T47D (cell line): ENCODE measurements at regions not wholly inside any gene's neighbourhood (a gene's known extent, or its start where the extent isn't known, plus 50 kb on each side); places are given as distances from the start of the nearest gene placed in this dataset.
"Not testable (repeated sequence)": the region's sequence is repeated elsewhere in the genome, so short reads cannot be mapped to it uniquely, and the experiment has no call there.

Experiments used
- DNase-seq, 2 experiments: peaks; one replicate each; pipeline versions ENCODE4 v3.0.0 to v3.0.0-alpha.2; 2011 to 2012; ENCODE audit warnings: low read depth in 1 of 2, low spot score in 1 of 2
- JUND ChIP-seq: IDR thresholded peaks from 2 replicates; pipeline ENCODE4 v1.6.1; 2012; ENCODE audit warnings: low read depth
- in situ Hi-C: cut with HindIII; loops from 2 replicates; pipeline ENCODE4 v1.10.0; 2016; ENCODE audit warnings: low sequenced_read_pairs, low pct_unique_long_range_greater_than_20kb

DNA sequence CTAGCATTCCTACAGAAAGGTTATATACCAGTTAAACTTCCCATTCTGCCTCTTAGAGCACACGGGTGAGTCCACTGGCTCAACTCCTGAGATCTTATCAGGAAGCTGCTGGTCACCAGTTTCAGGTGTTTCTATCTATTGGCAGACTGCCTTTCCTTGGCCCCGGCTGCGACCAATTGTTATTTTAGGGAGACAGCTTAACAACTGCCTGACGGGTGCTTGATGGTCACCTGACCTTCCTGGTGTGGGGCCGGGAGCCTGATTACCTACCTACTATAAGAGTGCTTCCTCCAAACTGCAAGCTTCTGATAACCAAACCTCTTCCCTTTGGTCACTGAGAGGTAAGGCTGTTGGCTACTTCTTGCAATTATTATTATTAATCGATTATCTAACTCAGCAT lies 122.1 kb upstream of the XIRP2 start:
- peak in 1 of 2 experiments; percentile 1 for DNase-seq
- no peak for TF ChIP-seq JUND
- in situ Hi-C loops: no loop called here

- in situ Hi-C loops: no loop called here
- peak in 1 of 2 experiments; percentile 5 for DNase-seq
- TF ChIP-seq JUND: no peak
Observed at GRCh38 chr2:166765141-166765540, 123.1 kb upstream of the XIRP2 start.

GRCh38 chr2:166764702-166765101 lies 123.6 kb upstream of the XIRP2 start:
- in situ Hi-C loops: no loop called here
- TF ChIP-seq JUND: no peak
- DNase-seq: no peak

DNA sequence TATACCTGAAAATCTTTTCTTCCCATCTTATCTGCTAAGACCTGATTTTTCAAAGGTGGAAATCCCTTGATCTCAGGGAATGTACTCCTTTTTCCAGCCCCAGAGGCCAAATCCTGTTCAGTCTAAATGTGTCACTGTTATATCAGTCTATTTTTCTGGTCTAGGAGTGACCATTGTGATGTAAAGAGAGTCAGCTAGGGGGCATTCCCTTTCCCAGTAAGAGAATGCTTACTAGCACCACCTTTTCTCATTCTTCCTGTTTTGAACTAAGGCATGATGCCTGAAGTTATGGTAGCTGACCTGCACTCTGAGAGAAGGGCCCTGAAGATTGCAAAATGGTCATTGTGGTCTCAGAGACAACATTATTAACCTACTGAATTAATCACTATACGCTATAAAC lies 124.1 kb upstream of the XIRP2 start:
- TF ChIP-seq JUND: no peak
- no peak for DNase-seq
- in situ Hi-C loops: no loop called here

GRCh38 chr2:166762746-166763145 lies 125.5 kb upstream of the XIRP2 start:
- in situ Hi-C loops: no loop called here
- no peak for TF ChIP-seq JUND
- DNase-seq: no peak

- no peak for TF ChIP-seq JUND
- in situ Hi-C loops: no loop called here
- DNase-seq: no peak
Observed at GRCh38 chr2:166758956-166759355, 129.3 kb upstream of the XIRP2 start.

DNA sequence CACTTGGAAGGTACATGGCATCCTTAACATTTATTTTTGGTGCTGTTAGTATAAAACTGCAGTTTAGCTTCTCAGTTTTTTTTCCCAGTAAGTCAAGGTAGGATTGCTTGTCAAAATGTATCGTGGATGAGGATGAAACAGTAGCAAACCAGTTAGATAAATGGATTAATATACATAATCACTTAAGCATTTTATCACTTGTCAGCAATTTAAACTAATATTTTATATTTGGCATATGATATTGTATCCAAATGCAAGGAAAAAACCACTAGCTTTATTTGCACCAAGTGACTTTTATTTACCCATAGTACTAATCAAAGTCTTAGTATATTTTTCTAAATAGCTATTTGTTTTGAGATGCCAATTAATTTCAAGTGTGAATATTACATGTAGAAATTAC lies 137.7 kb upstream of the XIRP2 start:
- in situ Hi-C loops: no loop called here
- no peak for DNase-seq
- TF ChIP-seq JUND: no peak

GRCh38 chr2:166744117-166744516 lies 144.2 kb upstream of the XIRP2 start:
- in situ Hi-C loops, DNase-seq: not testable (repeated sequence)

- DNase-seq: peak in 1 of 2 experiments; percentile 4
- in situ Hi-C loops: not testable (repeated sequence)
Observed at GRCh38 chr2:166743482-166743881, 144.8 kb upstream of the XIRP2 start.

GRCh38 chr2:166727095-166727494 lies 161.2 kb upstream of the XIRP2 start:
- in situ Hi-C loops: no loop called here
- DNase-seq: no peak
- no peak for TF ChIP-seq JUND

GRCh38 chr2:166725927-166726924 lies 162.1 kb upstream of the XIRP2 start:
- DNase-seq: peak in 1 of 2 experiments; percentile 15
- in situ Hi-C loops: no loop called here
- TF ChIP-seq JUND: no peak

DNA sequence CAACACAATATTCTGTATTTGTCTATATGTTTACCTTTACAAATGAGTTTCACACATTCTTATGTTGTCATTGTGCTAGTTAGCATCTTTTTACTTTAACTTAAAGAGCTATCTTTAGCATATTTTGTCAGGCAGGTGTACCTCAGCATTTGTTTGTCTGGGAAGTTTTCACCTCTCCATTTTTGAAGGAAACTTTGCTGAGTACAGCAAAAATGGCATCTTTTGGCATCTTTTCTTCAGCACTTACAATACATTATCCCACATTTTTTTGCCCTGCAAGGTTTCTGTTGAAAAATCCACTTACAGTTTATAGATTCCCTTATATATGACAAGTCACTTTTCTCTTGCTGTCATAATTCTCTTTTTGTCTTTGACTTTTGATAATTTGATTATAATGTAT lies 171.3 kb upstream of the XIRP2 start:
- DNase-seq: no peak
- in situ Hi-C loops: no loop called here
- no peak for TF ChIP-seq JUND

DNA sequence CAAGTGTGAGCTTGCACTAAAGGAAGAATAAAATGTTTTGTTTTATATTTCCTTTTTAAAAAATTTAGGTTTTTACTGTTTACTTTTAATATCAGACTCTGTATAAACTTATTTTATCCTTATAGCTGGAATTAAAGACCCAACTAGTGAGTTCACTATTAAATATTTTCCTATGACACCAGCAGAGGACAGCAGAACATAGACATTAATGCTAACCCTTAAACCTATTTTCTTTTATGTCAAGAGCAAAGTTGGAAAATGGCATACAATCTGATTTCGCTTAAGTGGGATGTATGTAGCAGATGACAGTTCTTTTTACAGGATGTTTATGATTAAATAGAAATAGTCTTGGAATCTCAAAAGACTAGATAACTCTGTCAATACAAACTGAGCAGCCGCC lies 188.2 kb upstream of the XIRP2 start:
- peak in 1 of 2 experiments; percentile 12 for DNase-seq
- in situ Hi-C loops: no loop called here
- TF ChIP-seq JUND: no peak

GRCh38 chr2:166695154-166695553 lies 193.1 kb upstream of the XIRP2 start:
- DNase-seq: no peak
- in situ Hi-C loops: no loop called here
- no peak for TF ChIP-seq JUND

DNA sequence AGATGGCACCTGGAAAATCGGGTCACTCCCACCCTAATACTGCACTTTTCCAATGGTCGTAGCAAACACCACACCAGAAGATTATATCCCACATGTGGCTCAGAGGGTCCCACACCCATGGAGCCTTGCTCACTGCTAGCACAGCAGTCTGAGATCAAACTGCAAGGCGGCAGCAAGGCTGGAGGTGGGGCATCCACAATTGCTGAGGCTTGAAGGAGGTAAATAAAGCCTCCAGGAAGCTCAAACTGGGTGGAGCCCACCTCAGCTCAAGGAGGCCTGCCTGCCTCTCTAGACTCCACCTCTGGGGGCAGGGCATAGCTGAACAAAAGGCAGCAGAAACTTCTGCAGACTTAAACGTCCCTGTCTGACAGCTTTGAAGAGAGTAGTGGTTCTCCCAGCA lies 192.0 kb upstream of the SCN7A start:
- in situ Hi-C loops: not testable (repeated sequence)

More for the DNA sequence above, 192.0 kb upstream of the SCN7A start:
- DNase-seq: not testable (repeated sequence)
